ENCODE measurements at regions not wholly inside any gene's neighbourhood (a gene's known extent, or its start where the extent isn't known, plus 50 kb on each side); places are given as distances from the start of the nearest gene placed in this dataset.

GRCh38 chr2:235301202-235302076 is 192.4 kb upstream of the AGAP1 start:
- no peak for DNase-seq (ENCODE audit: low read depth in 2 of 2)

- DNase-seq (ENCODE audit: low read depth in 2 of 2): no peak
These were observed 191.6 kb upstream of the AGAP1 start for GRCh38 chr2:235302263-235302662.

GRCh38 chr2:235303499-235304291 is 190.1 kb upstream of the AGAP1 start:
- DNase-seq (ENCODE audit: low read depth in 2 of 2): no peak

- DNase-seq (ENCODE audit: low read depth in 2 of 2): no peak
These were observed 188.2 kb upstream of the AGAP1 start for GRCh38 chr2:235305678-235306077.

GRCh38 chr2:235311044-235311443 is 182.8 kb upstream of the AGAP1 start:
- DNase-seq (ENCODE audit: low read depth in 2 of 2): no peak

- DNase-seq (ENCODE audit: low read depth in 2 of 2): no peak
These were observed 181.3 kb upstream of the AGAP1 start for GRCh38 chr2:235312571-235312970.

GRCh38 chr2:235314371-235314930 is 179.4 kb upstream of the AGAP1 start:
- DNase-seq (ENCODE audit: low read depth in 2 of 2): no peak

- DNase-seq (ENCODE audit: low read depth in 2 of 2): no peak
These were observed 174.7 kb upstream of the AGAP1 start for GRCh38 chr2:235319095-235319494.

GRCh38 chr2:235320326-235320725 is 173.5 kb upstream of the AGAP1 start:
- DNase-seq (ENCODE audit: low read depth in 2 of 2): no peak

GRCh38 chr2:235324324-235324723 is 169.5 kb upstream of the AGAP1 start:
- no peak for DNase-seq (ENCODE audit: low read depth in 2 of 2)

- DNase-seq (ENCODE audit: low read depth in 2 of 2): no peak
These were observed 168.7 kb upstream of the AGAP1 start for GRCh38 chr2:235325151-235325550.

GRCh38 chr2:235328991-235329390 is 164.9 kb upstream of the AGAP1 start:
- DNase-seq (ENCODE audit: low read depth in 2 of 2): no peak

GRCh38 chr2:235330775-235331451 is 162.9 kb upstream of the AGAP1 start:
- DNase-seq (ENCODE audit: low read depth in 2 of 2): no peak

GRCh38 chr2:235332240-235332890 is 161.5 kb upstream of the AGAP1 start:
- DNase-seq (ENCODE audit: low read depth in 2 of 2): no peak

- DNase-seq (ENCODE audit: low read depth in 2 of 2): no peak
These were observed 160.8 kb upstream of the AGAP1 start for GRCh38 chr2:235333076-235333475.

- no peak for DNase-seq (ENCODE audit: low read depth in 2 of 2)
These were observed 159.7 kb upstream of the AGAP1 start for GRCh38 chr2:235334179-235334578.

GRCh38 chr2:235343156-235343774 is 150.6 kb upstream of the AGAP1 start:
- DNase-seq (ENCODE audit: low read depth in 2 of 2): no peak

GRCh38 chr2:235343869-235344268 is 150.0 kb upstream of the AGAP1 start:
- no peak for DNase-seq (ENCODE audit: low read depth in 2 of 2)

GRCh38 chr2:235345745-235346144 is 148.1 kb upstream of the AGAP1 start:
- DNase-seq (ENCODE audit: low read depth in 2 of 2): no peak

GRCh38 chr2:235347691-235348090 is 146.2 kb upstream of the AGAP1 start:
- DNase-seq (ENCODE audit: low read depth in 2 of 2): no peak

- no peak for DNase-seq (ENCODE audit: low read depth in 2 of 2)
These were observed 145.5 kb upstream of the AGAP1 start for GRCh38 chr2:235348329-235348728.
